GM19438 (cell line): ENCODE measurements at regions not wholly inside any gene's neighbourhood (a gene's known extent, or its start where the extent isn't known, plus 50 kb on each side); places are given as distances from the start of the nearest gene placed in this dataset.
"Not testable (repeated sequence)": the region's sequence is repeated elsewhere in the genome, so short reads cannot be mapped to it uniquely, and the experiment has no call there.

Experiments used
- ATAC-seq: cut with Tn5 transposase; IDR thresholded peaks from one replicate; pipeline ENCODE4 v1.9.1; 2021; ENCODE audit warnings: low read depth; ENCODE audit not compliant: unreplicated experiment

GRCh38 chr7:16369855-16370254, 51.5 kb downstream of the CRPPA start:
- ATAC-seq, result no peak

GRCh38 chr7:16369309-16369708, 52.0 kb downstream of the CRPPA start:
- ATAC-seq, result not testable (repeated sequence)

DNA sequence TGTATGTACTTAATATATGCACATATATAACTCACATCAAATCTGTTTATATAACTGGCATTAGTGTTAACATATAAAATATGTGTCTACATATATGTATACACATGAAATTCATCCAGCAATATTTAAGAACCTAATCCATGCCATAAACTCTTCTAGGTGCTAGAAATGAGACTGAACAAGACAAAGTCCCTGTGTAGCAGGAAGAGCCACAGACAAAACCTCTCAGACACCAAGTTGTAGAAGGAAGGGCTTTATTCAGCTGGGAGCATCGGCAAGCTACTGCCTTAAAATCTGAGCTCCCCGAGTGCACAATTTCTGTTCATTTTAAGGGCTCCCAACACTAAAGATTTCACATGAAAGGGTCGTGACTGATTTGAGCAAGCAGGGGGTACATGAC, 52.5 kb downstream of the CRPPA start:
- ATAC-seq, result no peak

GRCh38 chr7:16367115-16367514, 54.2 kb downstream of the CRPPA start:
- ATAC-seq, result no peak

DNA sequence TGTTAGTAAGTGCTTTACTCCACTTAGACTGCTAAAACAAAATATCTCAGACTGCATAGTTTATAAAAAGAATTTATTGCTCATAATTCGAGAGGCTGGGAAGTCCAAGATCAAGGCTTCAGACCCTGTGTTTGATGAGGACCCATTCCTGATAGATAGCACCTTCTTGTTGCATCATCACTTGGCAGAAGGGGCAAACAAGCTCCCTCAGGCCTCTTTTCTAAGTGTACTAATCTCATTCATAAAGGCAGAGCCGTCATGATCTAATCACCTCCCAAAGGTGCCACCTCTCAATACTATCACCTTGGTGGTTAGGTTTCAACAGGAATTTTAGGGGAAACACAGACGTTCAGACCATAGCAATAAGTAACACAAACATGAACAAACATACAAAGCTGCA, 55.4 kb downstream of the CRPPA start:
- ATAC-seq, result no peak

DNA sequence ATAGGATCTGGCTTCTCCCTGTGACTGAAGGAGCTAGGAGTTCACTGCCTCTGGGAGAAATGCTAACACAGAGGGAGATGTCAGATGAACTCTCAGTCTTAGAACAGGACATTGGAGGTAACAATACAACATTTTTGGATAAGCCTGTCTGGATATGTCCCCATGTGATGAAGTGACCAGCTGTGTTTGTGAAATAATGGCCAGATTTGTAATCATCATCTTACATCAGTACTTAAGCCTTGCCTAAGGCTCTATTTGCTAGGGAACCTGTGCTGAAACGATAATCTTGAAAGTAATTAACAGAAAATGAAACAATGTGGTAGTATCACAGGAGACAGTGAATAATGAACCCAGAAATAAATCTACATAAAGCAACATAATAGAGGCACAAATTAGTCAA, 56.2 kb downstream of the CRPPA start:
- ATAC-seq, result no peak

GRCh38 chr7:16359216-16359615, 62.1 kb downstream of the CRPPA start:
- ATAC-seq, result no peak

DNA sequence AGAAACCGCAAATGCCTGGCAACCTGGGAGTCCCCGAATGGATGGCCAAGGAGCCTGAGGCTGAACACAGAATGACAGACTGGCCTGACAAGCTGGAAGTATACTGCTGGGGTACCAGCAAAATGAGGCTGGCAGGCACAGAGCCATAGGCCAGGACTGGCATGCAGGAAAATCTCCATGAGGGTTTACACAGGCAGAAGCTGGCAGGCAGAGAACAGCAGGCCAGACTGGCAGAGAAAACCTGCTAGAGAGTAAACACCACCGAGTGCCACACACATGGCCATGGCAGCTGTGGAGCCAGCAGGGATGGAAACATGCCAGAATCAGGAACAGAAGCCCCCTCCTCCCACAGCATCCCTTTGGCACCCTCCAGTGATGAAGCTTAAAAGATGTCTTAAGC, 63.4 kb downstream of the CRPPA start:
- ATAC-seq, result no peak

- no peak for ATAC-seq
Observed at GRCh38 chr7:16357474-16357873, 63.9 kb downstream of the CRPPA start.

DNA sequence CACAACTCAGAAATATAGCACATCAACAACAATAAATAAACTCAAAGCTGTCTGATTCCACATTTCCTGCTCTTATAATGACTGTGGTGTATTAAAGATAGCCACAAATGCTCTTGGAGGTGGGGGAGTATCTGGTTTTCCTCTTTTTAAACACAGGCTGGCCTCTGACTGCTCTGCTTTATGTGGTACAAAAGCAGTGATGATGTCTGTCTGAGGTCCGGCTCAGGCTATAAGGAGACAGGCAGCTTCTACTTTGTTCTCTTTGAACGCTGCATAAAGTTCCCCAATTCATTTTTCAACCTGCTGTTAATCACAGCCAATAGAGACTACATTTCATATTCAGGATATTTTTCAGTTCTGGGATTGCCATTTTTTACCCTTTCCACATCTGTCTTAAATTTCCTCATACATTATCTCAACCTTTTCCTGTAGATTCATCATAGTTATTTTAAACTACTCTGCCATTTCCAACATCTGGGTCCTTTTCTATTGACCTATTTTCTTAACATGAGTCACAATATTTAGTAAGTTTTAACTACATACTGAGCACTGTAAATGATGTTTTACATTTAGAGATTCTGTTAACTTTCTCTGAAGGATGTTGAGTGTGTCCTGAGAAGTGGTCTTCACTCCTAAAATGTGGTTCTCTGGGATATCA, 64.9 kb downstream of the CRPPA start:
- no peak for ATAC-seq

DNA sequence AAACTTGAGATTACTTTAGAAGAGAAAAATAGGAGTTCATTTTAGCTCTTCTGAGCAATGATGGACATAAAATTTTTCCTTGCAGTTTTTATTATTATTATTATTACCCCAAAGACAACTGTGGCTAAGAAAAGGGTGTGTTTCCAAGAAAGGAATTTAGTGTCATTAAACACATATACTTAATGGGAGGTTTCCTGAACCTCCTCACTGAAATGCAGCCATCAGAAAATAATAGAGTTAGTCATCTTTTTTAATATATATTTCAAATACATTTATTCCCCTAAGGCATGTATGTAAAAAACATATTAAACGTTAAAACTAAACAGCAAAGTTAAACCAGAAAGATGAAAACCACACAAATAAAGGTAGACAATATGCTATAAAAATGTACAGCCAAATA, 66.8 kb downstream of the CRPPA start:
- ATAC-seq, result no peak

GRCh38 chr7:16353226-16353625, 68.1 kb downstream of the CRPPA start:
- no peak for ATAC-seq

DNA sequence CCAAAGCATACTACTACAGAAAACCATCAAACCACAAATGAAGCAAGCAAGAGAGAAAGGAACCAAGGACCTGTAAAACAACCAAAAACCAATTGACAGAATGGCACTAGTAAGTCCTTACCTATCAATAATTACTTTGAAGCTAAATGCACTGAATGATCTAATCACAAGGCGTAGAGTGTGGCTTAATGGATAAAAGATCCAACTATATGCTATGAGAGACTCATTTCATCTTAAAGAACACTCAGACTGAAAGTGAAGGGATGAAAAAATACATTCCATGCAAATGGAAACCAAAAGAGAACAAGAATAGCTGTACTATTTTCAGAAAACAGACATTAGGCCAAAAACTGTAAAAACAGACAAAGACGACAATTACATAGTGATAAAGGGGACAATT, 70.7 kb downstream of the CRPPA start:
- peak; percentile 53 for ATAC-seq

DNA sequence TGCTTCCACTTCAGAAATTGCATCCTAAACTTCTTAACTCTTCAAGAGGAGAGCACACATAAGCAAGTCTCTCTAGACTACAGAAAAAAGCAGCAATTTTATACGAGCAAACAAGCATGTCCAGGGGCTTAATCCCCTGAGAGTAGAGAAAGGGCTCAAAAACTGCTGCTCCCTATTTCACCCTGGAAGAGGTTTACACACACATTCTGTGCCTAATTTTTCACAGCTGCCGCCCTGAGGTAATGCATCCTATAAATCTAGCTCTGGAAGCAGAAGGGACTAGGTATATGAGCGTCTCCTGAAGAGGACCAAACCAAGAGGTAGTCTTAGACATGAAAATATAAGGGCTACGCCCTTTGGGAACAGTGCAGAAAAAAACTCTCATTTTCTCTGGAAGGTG, 73.1 kb downstream of the CRPPA start:
- no peak for ATAC-seq

GRCh38 chr7:16347827-16348192, 73.5 kb downstream of the CRPPA start:
- no peak for ATAC-seq

DNA sequence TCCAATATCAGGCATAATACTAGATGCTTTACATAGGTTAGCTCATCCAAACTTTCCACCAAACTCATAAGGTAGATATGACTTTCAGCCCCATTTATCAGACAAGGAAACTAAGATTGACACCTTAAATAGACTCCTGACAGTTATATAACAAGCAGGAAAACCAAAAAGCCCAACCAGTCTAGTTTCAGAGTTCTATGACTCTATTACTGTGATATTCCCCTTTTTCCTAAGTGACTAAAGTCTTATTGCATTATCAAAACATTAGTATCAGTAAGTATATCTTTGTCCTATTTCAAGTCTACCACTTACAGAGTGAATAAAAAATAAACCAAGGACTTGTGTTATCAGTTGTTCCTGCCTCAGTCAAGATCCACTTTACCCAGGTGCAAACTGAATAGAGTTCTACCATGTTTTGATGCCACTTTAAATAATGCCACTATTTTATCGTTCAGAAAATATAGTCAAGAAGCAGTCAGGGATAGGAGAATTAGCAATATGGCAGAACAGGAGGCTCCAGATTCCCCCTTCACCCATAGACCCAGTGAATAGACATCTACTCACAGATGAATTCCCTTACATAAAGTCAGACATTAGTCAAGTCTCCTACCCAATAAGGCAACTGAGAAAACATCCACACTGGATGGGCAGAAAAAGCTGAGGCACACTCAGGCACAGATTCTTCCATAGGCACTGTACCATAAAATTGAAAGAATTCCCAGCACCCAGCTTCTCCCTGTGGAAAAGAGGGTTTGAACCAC, 74.1 kb downstream of the CRPPA start:
- ATAC-seq, result no peak

DNA sequence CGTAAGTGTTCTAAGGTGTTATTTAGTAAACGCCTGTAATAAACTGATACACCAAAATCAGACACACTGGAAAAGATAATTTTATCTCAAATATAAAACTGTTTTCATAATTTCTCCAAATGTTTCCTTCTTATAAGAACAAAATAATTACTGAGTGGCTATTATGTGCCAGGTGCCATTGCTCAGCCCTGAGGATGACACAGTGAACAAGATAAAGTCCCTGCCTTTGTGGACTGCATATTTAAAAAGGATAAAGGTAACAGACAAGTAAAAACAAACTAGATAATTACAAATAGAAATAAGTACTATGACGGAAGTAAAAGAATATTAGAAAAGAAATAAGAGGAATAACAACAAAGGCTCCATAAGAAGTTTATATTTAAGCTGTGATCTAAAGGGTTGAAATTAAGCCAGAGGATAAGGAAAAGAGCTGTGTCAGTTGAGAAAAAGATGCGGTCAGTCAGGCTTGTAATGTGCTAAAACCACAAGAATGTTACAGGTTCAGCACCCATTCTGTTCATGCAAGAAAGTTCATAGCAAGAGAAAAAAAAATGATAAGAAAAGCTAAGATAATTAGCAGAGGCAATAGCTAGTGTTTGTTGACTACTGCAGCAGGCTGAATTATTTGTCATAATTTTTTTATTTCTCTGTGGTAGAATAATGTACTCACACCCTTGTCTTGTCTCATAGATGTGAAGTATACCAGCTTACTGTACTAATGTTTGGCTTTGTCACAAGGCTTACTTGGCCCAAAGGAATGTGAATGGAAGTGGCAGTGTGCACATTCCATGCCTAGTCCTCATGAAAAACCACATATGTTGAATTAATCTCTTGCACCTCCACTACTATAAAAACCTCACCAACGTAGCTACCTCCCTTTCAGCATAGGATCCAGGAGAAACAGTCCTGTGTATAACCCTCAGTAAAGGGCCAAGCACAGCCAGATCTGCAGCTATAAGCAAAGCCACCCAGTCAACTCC, 75.1 kb downstream of the CRPPA start:
- ATAC-seq, result peak; percentile 64

GRCh38 chr7:16344927-16345326, 76.4 kb downstream of the CRPPA start:
- no peak for ATAC-seq

- ATAC-seq, result no peak
Observed at GRCh38 chr7:16343612-16344011, 77.7 kb downstream of the CRPPA start.

DNA sequence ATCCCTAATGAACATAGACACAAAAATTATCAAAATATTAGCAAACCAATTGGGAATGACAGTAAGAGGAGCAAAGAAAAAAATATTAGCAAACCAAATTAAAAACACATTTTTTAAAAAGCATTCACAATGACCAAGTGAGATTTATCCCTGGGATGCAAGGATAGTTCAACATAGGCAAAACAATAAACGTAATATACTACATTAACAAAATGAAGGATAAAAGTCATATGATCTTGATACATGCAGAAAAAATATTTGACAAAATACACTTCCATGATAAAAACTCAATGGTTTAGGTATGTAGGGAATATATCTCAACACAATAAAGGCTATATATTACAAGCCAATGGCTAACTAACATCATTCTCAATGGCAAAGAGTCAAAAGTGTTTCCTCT, 83.3 kb downstream of the CRPPA start:
- ATAC-seq, result no peak

- ATAC-seq, result no peak
Observed at GRCh38 chr7:16326106-16326505, 95.2 kb downstream of the CRPPA start.
